ENCODE measurements at regions not wholly inside any gene's neighbourhood (a gene's known extent, or its start where the extent isn't known, plus 50 kb on each side); places are given as distances from the start of the nearest gene placed in this dataset.
"Not testable (repeated sequence)": the region's sequence is repeated elsewhere in the genome, so short reads cannot be mapped to it uniquely, and the experiment has no call there.

DNA sequence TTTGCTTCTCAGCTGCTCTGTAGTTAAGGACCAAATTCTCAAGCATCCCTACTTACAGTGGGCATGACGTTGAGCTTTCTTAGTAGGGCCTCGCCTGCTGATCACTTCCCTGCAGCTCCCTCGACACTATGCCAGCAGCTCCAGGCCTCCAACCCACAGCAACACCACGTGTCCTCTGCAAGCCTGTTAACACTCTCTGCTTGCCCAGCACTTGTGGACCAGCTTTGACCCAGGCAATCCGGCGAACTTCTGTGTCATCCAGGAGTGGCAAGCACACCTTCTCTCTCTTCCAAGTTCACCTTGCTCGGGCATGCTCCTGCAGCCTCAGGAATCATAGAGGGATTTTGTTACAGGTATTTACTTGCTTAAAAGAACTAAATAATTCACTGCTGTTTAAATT lies 138.6 kb upstream of the FHL2 start:
- DNase-seq (ENCODE audit: low read depth), result no peak

DNA sequence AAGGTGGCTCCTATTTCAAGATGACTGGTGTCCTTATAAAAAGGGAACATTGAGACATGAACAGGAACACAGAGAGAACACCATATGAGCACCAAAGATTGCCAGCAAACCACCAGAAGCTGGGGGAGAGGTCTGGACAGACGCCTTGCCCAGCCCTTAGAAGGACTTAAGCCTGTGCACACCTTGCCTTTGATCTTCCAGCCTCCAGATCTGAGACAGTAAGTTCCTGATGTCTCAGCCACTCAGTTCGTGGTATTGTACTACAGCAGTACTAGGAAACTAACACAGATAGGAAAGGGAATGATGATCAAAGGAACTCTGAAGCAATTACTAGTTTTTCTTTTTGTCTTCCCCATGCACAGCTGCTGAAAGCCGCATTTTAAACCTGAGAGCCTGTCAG lies 137.3 kb upstream of the FHL2 start:
- no peak for DNase-seq (ENCODE audit: low read depth)

DNA sequence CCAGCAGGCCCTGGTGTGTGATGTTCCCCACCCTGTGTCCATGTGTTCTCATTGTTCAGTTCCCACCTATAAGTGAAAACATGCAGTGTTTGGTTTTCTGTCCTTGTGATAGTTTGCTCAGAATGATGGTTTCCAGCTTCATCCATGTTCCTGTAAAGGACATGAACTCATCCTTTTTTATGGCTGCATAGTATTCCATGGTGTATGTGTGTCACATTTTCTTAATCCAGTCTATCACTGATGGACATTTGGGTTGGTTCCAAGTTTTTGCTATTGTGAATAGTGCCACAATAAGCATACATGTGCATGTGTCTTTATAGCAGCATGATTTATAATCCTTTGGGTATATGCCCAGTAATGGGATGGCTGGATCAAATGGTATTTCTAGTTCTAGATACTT lies 130.4 kb upstream of the FHL2 start:
- DNase-seq (ENCODE audit: low read depth), result not testable (repeated sequence)

DNA sequence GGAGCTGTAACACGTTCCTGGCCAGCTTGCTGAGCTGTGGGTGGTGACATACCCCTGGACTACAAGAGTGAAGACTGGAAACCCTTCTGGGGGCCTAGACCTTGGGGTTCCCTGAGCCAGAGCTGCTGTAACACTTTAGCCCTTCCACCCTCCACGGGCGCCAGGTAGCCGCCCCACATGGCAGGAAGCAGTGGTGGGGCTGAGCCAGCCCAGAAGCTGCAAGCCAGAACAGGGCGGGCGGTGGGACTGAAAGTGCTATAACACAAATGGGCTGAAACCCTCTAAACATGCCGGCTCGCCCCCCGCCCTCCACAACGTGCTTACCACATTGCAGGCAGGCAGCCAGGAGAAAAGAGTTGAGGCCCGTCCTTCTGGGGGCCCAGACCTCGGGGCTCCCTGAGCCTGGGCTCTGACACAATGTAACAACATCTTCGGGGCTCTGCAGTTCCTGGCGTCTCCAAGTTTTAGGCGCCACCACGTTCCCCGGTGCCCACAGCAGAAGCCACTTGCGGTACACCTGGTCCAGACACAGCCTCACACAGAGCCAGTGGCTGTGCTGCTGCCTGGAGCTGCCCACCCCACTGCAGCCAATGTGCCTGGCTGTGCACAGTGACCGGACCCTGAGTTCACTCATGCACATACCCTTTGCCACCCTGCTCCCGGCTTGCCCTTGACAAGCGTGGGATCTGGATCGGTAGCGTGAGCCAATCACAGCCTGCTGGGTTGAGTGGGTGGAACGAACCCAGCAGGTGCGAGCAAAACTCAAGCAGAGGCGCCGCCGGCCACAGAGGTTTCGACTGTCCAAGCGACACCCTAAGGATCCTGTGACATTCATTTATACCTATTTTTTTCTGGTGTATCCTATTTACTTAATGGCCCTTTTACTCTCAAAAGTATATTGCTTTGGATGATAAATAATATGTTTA lies 127.4 kb upstream of the FHL2 start:
- DNase-seq (ENCODE audit: low read depth), result no peak

DNA sequence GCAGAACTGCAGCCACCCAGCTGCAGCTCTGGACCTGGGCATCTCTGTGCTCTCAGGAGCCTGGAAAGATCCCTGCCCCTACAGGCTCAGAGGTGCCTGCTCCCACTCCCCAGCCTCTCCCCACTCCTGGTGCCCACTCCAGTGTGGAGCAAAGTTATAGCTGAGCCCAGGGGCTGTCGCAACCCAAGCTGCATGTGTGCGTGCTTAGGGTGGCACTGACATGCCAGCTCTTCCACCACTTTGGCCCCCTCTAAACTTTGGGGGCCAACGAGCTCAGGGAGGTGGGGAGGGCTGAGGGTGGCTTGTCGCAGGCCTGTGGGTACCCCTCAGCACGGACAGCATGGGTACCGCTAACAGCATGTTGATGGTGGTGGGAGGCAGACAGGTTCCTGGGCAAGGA lies 126.3 kb upstream of the FHL2 start:
- DNase-seq (ENCODE audit: low read depth), result no peak

DNA sequence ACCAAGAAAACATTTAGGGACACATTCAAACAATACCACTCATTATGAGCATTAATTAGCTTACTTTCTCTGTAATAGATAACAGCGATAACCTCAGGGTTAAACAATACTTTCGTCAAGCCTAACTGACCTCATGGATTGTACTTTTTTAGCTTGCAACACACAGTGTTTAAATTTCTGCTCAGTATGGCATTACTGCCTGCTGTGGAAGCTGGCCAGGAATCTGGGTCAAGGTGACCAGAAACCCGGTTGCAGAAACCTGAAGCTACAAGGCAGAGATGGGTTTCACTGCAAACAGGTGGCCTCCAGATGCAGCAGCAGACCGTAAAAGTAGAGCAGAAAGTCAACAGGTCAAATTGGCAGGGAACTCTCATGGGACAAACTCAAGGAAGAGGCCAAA lies 123.8 kb upstream of the FHL2 start:
- no peak for DNase-seq (ENCODE audit: low read depth)

DNA sequence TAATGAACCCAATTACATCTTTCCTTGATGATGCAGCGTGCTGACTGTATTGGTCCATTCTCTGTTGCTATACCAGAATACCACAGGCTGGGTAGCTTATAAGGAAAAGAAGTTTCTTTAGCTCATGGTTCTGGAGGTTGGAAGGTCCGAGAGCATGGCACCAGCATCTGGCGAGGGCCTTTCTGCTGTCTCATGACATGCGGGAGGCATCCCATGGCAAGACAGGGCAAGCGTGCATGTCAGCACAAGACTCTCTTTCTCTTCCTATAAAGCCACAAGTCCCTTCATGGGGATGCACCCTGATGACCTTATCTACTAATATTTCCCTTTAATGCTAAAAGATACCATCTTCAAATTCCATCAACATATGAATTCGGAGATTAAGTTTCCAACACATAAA lies 122.8 kb upstream of the FHL2 start:
- DNase-seq (ENCODE audit: low read depth), result no peak

DNA sequence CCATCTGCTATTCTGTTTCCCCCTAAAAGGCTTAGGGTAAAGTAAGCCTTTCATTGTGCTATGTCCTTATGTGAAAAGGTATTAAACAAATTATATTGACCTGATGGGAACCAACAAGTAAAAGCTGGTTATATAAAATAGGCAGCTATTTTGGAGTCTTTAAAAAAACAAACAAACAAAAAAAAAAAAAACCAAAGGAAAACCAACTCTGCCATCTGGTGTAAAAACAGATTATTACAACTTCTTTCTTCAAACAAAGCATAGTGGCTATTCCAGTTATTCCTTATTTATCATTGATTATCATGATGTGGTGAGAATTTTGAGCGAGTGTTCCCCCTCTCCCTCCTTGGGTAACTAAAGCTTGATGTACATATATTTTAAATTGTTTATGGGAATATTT lies 122.3 kb upstream of the FHL2 start:
- no peak for DNase-seq (ENCODE audit: low read depth)

DNA sequence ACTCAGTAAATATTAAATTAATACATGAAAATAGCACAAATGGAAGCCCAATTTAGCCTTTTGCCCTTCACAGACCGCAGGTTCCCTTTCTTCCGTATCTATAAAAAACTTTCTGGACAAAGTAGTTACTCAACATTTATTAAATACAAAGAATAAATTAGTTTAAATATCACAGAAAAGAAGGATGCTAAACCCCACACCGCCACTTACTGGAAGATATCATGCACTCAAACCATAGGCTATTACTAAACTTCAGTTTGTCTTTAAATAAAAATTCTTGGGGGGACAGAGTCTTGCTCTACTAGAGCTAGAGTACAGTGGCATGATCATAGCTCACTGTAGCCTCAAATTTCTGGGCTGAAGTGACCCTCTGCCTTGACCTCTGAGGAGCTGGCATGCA lies 120.7 kb upstream of the FHL2 start:
- DNase-seq (ENCODE audit: low read depth), result no peak

DNA sequence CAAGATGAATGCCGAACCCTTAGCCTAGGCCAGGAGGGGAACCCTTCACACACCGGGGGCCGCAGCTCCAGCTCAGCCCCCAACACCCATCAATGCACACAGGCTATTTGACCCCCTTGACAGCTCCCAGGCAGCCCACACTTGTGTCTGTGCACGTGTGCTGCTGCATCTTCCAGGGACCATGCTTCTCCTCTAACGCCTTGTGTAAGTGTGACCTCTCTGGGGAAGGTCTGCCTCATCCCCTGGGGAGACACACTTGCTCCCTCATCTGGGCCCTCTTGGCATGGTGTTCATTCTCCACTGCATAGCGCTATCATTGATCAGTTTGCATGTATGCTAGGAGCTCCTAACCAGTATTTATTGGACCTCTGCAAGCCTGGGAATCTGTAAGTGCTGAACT lies 120.0 kb upstream of the FHL2 start:
- DNase-seq (ENCODE audit: low read depth), result no peak

DNA sequence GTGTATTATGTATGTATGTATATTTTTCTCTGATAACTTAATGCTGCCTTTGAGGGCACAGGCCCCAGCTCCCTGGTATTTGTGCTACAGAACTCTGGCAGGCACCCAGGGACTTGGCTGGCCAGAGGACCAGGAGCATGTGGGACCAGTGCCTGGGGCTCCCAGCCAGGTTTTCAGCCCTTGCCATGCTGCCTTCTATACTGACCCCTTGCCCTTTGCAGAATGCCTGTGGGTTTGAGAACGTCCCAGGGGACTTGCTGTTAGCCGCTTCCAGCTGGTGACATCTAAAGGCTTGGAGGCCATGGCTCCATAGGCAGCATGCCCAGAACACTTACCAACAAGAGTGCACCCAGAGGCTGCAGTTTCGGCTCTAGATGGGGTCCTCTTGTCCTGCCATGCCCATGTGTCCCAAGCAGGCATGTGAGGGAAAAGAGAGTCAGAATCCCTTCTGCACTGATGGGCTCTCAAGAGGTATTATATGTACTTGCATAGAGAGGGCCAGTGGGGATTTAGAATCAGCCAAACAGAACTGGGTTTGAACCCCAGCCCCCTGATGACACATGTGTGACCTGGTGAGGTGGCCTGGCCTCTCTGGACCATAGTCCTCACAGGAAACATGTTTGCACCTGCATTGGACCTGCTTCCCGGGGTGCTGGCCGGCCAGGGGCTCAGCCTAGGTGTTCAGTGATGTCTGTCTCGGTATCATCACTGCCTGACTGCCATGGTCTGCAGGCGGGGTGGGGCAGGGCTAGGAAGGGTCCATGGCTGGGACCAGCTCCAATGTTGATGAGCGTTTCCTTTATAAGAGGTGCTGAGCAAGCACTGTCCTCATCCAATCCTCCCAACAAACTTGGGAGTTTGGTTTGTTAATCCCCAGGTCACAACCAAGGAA lies 119.2 kb upstream of the FHL2 start:
- DNase-seq (ENCODE audit: low read depth), result no peak

DNA sequence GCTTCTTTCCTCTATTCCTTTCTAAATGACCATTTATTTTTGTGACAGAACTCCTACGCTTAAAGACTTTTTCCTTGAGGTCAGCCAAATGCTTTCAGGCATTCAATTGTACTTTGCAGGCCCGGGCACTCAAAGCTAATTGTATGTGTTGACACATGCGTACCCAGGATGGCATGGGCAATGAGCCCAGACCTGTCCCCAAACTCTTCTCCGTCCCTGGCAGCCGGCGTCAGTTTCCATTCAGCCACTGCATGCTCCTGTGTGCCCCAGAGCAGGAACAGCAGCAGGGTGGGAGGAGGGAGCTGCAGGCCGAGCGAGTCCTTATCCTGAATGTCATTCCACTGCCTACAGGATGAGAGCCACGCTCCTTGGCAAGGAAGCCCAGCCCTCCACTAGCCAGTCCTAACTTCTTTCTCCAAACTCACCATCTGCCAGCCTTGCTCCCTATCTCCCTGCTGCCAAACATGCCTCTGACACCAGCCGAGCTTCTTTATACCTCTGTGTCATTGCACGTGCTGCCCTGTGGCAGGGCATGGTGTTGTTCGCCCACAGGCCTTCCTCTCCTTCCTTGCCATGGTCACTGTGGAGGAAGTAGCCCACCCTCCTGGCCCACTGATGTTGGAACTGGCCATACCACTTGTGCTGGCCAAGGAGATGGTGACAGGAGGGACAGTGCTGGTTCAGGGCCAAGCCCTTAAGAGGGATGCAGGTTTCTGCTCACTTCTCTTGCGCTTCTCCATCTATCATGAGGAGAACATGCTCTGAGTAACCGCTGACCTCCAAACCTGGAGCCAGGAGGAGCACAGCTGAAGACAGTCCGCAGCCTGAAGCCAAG lies 116.9 kb upstream of the FHL2 start:
- no peak for DNase-seq (ENCODE audit: low read depth)

DNA sequence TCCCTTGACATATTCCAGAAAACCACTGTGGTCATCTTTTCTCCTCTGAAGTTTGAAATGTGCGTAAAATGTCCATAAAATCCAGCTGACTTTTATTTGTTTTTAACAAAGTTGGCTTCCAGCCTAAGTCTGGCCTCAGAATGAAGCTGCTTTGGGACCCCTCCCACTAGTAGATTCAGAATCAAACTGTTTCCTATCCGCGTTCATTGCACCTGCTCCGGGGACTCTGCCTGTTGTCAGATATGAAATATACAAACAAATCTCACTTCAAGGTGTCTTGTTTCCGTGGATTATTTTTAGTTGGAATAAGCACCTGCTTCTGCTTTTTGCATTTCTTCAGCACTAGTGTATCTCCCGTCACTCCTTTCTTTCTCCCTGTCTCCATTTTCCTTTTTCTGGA lies 115.7 kb upstream of the FHL2 start:
- no peak for DNase-seq (ENCODE audit: low read depth)

DNA sequence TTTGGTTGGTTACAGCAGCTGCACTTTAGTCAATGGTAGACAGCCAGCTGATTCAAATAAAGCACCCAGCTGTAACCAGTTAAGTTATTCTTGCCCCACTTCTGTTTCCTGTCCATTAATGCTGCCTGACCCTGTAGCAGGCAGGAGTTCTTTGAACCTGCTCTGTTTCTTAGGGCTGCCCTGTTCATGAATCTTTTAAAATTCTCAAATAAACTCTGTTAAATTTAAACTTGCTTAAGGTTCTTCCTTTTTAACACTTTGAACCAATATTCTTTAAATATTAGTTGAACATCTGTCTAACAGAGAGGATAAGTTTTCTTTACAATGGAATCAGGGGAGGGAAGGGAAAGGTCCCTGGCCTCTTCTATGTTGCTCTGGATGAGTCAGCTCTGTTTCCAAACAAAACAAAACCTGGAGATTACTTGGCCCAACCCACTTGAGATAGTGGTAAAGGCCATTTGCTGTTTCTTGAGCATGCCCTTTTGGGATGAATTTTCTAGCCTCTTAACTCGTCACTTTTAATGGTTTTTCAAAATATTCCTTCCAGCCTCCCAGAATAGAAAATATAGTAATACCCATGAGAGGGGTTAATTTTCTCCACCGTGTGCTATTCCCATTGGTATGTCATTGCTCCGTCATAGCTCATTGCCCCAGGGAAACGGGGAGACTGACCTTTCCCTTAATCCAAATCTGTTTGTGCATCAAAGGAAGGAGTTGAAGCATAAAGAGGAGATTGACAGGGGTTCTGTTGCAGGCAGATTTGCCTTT lies 112.1 kb upstream of the FHL2 start:
- DNase-seq (ENCODE audit: low read depth), result peak; percentile 61

DNA sequence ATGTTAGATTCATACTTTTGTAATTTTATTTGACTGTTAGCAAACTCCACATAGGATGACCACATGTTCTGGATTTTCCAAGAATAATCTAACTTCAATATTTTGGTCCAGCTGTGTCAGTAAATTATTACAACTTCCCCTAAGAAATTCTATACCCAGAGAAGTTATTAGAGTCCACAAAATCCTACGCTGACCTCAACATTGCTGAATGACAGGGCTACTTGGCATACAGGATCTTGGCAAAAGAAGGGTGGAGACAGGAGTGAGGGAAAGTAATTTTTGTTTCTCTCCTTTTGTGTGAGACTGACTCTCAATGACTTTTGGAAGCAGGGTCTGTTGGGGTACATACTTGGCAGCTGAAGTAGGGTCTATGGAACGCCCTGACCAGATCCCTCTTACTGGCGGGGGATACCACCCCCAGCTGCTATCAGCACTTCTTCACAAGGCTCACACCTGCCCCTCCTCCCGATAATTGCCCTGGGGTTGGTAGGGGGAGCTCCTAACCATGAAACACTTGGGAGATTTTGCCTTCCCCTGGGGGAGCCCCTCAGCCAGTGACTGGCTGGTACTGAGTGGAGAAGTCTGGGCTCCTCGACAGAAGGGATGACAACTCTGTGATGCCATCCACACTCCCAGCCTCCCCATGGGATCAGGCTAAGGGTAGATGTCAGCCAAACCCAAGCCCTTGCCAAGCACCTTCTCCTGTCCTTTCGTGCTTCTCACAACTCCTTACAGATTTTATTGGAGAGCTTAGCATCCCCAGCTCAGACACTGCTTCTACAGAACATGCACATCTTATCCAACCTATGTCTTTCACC lies 110.6 kb upstream of the FHL2 start:
- no peak for DNase-seq (ENCODE audit: low read depth)

DNA sequence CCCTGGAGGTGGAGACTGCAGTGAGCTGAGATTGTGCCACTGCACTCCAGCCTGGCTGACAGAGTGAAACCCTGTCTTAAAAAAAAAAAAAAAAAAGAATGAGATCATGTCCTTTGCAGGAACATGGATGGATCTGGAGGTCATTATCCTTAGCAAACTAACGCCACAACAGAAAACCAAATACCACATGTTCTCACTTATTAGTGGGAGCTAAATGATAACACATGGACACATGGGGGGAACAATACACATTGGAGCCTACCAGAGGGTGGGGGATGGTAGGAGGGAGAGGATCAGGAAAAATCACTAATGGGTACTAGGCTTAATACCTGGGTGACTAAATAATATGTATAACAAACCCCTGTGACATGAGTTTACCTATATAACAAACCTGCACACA lies 108.0 kb upstream of the FHL2 start:
- DNase-seq (ENCODE audit: low read depth), result not testable (repeated sequence)

DNA sequence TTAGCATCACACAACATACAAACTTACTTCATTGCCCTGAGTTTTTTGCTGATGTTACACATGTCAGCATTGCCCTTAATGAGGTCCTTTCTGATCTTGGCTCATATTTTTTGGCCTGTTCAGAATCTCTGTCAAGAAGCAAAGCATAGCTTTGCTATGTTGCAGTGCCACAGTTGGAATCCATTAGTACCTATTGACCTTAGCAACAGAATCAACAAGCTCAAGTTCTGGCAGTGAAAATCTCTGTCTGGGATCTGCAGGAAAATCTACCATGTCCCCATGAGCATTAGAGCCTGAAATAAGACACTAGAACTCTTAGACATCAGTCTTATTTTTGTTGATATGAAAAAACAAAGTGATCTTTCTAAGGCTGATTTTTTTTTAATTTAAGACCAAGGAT lies 105.6 kb upstream of the FHL2 start:
- no peak for DNase-seq (ENCODE audit: low read depth)

DNA sequence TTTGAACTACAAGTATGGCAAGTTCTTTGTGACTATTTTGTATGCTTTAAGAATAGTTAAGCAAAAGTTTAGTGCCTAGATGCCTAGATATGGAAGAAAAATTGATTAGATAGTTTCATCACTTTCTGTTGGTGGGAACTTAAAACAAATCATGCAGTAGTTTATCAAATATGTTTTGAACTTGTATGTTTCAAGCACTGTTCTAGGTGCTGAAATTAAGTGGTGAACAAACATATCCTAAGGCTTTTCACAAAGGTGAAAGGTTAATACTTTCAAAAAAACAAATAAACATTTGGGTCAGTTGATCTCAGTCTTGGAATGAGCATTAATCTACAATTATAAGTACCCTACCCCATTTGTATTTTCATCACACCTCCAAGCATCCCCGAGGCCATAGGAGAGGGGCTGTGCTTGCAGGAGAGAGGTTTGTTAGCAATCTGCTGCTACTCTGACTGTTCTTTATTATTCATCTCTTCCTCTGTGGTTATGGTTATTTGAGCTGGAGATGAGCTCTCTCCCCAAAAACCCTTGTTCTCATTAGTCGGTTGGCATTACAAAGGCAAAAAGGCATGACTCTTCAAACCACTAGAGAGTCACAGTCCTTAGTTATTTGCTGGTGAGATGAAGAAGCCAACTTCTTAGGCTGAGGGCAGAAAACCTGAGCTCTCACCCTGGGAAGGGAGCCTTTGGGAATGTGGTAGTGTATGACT lies 103.9 kb upstream of the FHL2 start:
- peak; percentile 68 for DNase-seq (ENCODE audit: low read depth)

DNA sequence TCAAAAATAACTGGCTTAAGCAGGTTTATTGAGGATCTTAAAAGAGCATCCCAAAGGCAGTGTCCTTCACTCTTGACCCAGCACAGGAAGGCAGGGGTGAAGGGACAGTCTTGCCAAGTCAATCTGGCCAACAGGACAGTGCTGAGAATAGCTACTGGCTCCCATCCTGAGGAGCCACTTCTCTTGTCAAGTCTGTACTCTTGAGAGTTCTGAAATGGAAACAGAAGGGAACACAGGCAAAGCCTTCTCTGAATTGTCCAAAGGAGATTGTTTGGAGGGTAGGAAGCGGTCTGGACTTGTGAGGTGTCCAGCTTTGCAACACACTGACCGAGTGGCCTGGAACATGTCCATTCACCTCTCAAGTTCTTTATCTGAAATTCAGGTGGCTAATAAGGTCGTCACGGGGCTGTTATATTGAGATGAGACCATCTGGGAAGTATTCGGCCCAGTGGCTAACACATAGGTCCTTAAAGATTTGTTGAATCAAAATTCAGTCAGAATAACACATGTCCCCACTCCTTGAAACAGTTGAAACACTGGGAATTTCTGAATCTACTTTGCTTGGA lies 99.5 kb upstream of the FHL2 start:
- DNase-seq (ENCODE audit: low read depth), result no peak

All from Daoy (cell line).